Activated T-helper 1 cell treated with Interleukin-2 at 50 U/mL for 16 hours (primary cell): ENCODE measurements at regions not wholly inside any gene's neighbourhood (a gene's known extent, or its start where the extent isn't known, plus 50 kb on each side); places are given as distances from the start of the nearest gene placed in this dataset.
"Not testable (repeated sequence)": the region's sequence is repeated elsewhere in the genome, so short reads cannot be mapped to it uniquely, and the experiment has no call there.

Source experiments
- DNase-seq: peaks from one replicate; pipeline ENCODE4 v3.0.0-alpha.2; 2020; ENCODE audit warnings: low read depth

DNA sequence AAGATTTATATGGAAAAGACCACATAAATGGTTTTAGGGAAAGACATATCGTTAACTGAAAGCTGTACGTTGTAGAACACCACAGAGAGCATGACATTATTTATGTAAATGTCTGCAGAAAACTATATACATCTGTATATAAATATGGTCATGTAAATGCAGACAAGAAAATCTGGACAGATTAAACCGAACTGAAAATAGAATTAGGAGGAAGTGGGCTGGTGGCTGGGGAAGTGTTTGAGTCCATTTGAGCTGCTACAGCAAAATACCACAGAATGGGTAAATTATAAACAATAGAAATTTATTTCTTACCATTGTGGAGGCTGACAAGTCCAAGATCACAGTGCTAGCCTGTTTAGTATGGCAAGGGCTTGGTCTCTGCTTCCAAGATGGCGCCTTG, 56.3 kb upstream of the USP6NL start:
- DNase-seq: no peak

DNA sequence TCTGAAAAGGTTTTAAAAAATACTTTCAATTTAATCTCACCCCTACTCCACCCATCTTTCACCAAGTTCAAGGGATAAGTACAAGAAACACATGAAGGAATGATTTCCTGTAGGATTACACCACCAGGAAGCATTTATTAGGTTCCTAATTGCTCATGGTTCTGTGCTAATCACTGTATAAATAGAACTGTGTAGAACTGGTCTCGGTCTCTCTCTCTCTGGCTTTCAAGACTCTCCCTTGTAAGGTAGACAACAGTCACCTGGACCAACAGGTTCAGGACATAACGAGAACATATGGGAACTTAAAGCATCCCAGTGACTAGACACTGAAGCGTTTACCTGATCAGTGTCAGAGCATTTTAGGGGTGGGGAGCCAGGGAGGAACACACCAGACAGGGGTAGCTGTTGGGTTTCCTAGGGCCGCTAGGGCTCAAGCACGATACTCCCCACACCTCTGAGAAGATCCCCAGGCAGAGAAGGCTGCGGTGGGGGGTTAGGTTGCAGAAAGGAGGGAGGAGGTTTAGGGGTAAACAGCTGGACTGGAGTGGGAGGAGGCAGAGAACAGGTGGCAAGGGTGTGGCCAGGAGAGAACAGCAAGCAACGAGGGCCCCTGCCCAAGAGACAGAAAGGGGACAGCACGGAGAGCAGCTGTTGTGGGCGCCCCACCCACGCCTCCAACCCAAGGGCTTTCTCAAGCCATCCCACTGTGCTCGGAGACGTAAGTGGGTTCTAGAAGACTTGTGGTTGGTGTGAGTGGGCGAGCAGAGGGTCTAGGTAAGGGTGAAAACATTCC, 52.5 kb upstream of the USP6NL start:
- no peak for DNase-seq

DNA sequence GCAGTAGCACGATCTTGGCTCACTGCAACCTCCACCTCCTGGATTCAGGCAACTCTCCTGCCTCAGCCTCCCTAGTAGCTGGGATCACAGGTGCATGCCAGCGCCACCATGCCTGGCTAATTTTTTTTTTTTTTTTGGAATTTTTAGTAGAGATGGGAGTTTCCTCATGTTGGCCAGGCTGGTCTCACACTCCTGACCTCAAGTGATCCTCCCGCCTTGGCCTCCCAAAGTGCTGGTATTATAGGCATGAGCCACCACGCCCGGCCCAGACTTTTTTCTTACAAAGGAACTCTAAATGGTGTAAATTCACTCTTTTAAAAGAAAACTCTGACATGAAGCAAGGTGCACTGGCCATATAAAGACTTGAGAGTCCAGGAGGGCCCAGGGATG, 51.7 kb upstream of the USP6NL start:
- not testable (repeated sequence) for DNase-seq

DNA sequence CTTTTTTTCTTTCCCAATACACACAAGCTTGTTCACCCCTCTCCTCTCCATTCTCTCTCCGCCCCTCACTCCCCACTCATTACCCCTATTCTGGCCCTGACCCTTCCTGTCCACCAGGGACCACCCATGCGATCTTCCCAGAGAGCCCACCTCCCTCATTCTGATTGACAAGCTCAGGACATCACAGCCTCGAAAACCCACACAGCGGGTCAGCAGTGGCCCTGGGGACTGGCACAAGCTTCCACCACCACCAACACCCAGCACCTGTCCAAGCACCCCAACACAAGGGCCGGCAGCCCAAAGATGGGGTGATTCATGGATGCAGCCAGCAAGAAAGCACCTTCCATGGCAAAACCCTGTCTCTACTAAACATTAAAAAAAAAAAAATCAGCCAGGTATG, 50.0 kb upstream of the USP6NL start:
- no peak for DNase-seq
